ENCODE measurements at regions not wholly inside any gene's neighbourhood (a gene's known extent, or its start where the extent isn't known, plus 50 kb on each side); places are given as distances from the start of the nearest gene placed in this dataset.

DNA sequence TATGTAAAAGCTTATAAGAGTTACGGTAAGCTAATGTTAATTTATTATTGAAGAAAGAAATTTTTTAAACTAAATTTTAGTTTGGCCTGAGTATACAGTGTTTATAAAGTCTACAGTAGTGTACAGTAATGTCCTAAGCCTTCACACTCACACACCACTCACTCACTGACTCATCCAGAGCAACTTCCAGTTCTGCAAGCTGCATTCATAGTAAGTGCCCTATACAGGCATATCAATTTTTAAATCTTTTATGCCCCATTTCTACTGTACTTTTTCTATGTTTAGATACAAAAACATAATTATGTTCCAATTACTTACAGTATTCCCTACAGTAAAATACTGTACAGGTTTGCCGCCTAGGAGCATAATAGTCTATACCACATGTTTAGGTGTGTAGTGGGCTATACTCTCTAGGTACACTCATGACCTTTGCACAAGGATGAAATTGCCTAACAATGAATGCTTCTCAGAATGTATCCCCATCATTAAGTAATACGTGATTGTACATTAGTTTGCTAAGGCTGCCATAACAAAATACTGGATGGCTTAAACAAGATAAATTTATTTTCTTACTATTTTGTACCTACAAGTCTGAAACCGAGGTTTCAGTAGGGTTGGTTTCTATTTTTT is 333.8 kb upstream of the PCDH7 start:
- Histone ChIP-seq H3K27ac (no peak overlapping the region), H3K4me3 (no peak overlapping the region), H3K36me3 (no peaks in the 10 kb centered on the region), H3K27me3 (no peaks in the 10 kb centered on the region), H3K9me3 (no peaks in the 10 kb centered on the region), H3K4me1 (no peaks in the 10 kb centered on the region)
- DNase-seq (ENCODE audit: low spot score in 2 of 2), result no peak
- TF ChIP-seq, protein P1, sequence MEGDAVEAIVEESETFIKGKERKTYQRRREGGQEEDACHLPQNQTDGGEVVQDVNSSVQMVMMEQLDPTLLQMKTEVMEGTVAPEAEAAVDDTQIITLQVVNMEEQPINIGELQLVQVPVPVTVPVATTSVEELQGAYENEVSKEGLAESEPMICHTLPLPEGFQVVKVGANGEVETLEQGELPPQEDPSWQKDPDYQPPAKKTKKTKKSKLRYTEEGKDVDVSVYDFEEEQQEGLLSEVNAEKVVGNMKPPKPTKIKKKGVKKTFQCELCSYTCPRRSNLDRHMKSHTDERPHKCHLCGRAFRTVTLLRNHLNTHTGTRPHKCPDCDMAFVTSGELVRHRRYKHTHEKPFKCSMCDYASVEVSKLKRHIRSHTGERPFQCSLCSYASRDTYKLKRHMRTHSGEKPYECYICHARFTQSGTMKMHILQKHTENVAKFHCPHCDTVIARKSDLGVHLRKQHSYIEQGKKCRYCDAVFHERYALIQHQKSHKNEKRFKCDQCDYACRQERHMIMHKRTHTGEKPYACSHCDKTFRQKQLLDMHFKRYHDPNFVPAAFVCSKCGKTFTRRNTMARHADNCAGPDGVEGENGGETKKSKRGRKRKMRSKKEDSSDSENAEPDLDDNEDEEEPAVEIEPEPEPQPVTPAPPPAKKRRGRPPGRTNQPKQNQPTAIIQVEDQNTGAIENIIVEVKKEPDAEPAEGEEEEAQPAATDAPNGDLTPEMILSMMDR (IDR thresholded peaks at IDR 0.05), result no peak
- no peak for TF ChIP-seq EP300 (IDR thresholded peaks at IDR 0.05)
- TF ChIP-seq POLR2AphosphoS5 (IDR thresholded peaks at IDR 0.05), result no peak
- no peak for TF ChIP-seq POLR2A (IDR thresholded peaks at IDR 0.05)
- WGBS, result 92% methylated on average over 4 of the region's 4 CpGs

DNA sequence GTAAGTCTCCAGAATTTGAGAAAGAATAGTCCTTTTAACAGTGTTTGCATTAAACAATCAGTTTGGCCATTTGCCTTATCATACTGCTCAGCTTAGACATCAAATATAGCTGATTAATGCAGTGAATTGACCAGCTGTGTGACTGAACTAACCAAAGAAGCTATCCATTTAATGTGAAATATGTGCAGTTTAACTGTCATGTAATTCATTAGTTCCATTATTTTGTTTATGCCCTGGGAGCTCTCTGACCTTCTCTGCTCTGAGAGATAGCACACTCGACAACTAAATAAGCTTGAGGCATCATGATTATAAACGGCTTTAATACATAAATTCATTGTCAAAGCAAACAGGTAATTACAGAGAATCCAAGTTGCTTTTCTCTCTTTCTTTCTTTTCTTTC is 324.3 kb upstream of the PCDH7 start:
- TF ChIP-seq, protein P1 (IDR thresholded peaks at IDR 0.05), result no peak
- TF ChIP-seq EP300 (IDR thresholded peaks at IDR 0.05) (no peak), POLR2A (IDR thresholded peaks at IDR 0.05) (no peak), POLR2AphosphoS5 (IDR thresholded peaks at IDR 0.05) (no peak)

DNA sequence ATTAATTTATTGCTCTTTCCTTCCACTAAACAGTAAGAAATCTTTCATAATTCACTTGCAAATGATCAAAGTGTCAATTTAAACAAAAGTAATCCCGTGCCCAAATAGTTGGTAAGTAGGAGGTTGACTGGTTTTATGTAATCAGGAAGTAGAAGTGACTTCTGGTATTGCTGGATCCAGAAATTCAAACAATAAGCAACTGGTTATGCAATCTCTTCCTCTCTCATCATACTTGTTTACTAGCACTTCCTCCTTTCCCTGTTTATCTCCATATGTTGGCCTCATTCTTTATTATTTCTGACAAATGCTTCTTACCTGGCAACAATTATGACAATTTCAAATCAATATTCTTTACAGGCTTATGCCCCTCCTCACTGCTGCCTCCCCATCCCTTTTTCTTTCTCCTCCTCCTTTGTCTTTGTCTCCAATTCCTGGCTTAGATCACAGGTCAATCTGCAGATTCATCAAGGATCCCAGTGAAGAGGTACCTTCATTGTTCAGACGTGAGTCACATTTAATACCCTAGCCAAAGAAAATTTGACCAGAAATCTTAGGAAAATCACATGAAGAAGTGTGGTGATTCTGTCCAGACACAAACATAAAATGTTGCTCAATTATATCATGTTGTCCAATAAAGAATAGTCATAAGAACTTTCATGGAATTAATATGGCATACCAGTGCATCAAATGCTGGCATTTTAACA is 323.2 kb upstream of the PCDH7 start:
- Histone ChIP-seq H3K4me1 (no peaks in the 10 kb centered on the region), H3K4me3 (no peak overlapping the region), H3K27ac (no peak overlapping the region), H3K27me3 (no peaks in the 10 kb centered on the region), H3K9me3 (peaks cover 10% of the 10 kb centered on the region), H3K36me3 (no peaks in the 10 kb centered on the region)
- WGBS, result 41% methylated on average over 2 of the region's 2 CpGs
- no peak for DNase-seq (ENCODE audit: low spot score in 2 of 2)
- TF ChIP-seq POLR2AphosphoS5 (IDR thresholded peaks at IDR 0.05) (no peak), POLR2A (IDR thresholded peaks at IDR 0.05) (no peak), EP300 (IDR thresholded peaks at IDR 0.05) (no peak)
- TF ChIP-seq, protein P1 (IDR thresholded peaks at IDR 0.05), result no peak

More for the DNA sequence above, 324.3 kb upstream of the PCDH7 start:
- 55% methylated on average over 2 of the region's 2 CpGs for WGBS
- no peak for DNase-seq (ENCODE audit: low spot score in 2 of 2)
- Histone ChIP-seq H3K27ac (no peak overlapping the region), H3K4me1 (no peaks in the 10 kb centered on the region), H3K27me3 (no peaks in the 10 kb centered on the region), H3K4me3 (no peak overlapping the region), H3K36me3 (no peaks in the 10 kb centered on the region), H3K9me3 (peaks cover 10% of the 10 kb centered on the region)

DNA sequence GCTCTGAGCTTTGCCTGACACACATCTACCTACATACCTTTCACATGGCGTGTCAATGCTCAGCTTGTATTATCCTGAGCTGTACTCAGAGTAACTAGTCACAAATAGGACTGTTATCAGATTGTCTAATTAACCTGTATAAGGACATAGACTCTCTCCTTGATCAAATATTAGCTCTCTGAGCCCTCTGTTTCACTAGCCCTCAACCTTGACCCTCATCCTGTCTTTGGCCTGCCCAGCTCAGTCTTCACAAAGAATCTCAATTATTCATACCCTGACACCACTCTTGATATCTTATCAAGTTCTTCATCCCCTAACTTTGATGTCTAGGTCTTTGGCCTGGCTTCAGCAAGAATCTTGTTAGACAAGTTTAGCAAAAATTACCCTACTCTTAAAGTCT is 320.7 kb upstream of the PCDH7 start:
- TF ChIP-seq POLR2AphosphoS5 (IDR thresholded peaks at IDR 0.05) (no peak), EP300 (IDR thresholded peaks at IDR 0.05) (no peak), POLR2A (IDR thresholded peaks at IDR 0.05) (no peak)
- TF ChIP-seq, protein P1 (IDR thresholded peaks at IDR 0.05), result no peak
- Histone ChIP-seq H3K9me3 (no peaks in the 10 kb centered on the region), H3K27me3 (no peaks in the 10 kb centered on the region), H3K4me3 (no peak overlapping the region), H3K27ac (no peak overlapping the region), H3K4me1 (no peaks in the 10 kb centered on the region), H3K36me3 (no peaks in the 10 kb centered on the region)
- no peak for DNase-seq (ENCODE audit: low spot score in 2 of 2)
- 88% methylated on average over 1 of the region's 1 CpG for WGBS

DNA sequence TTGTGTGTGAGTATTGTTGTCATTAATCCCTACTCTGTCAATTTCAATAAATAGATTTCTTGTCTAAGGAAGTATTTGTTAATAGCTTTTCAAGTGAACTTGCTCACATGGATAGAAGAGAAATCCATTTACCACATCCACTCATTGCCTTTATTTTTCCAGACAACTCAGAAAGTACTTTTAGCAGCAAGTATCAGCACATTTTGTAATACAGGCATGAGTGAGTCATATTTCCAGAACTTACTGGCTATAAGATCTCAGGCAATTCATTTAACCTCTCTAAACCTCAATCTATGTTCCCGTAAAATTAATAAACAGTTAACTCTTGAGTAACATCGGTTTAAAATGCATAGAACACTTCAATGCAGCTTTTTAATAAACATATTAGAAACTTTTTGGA is 317.9 kb upstream of the PCDH7 start:
- Histone ChIP-seq H3K27me3 (no peaks in the 10 kb centered on the region), H3K4me1 (no peaks in the 10 kb centered on the region), H3K36me3 (no peaks in the 10 kb centered on the region), H3K4me3 (no peak overlapping the region), H3K9me3 (no peaks in the 10 kb centered on the region), H3K27ac (no peak overlapping the region)
- 86% methylated on average over 2 of the region's 2 CpGs for WGBS
- no peak for DNase-seq (ENCODE audit: low spot score in 2 of 2)
- TF ChIP-seq EP300 (IDR thresholded peaks at IDR 0.05) (no peak), POLR2AphosphoS5 (IDR thresholded peaks at IDR 0.05) (no peak), POLR2A (IDR thresholded peaks at IDR 0.05) (no peak)
- TF ChIP-seq, protein P1 (IDR thresholded peaks at IDR 0.05), result no peak

Data from suprapubic skin (tissue), 4 donors.